ENCODE measurements at regions not wholly inside any gene's neighbourhood (a gene's known extent, or its start where the extent isn't known, plus 50 kb on each side); places are given as distances from the start of the nearest gene placed in this dataset.
"Not testable (repeated sequence)": the region's sequence is repeated elsewhere in the genome, so short reads cannot be mapped to it uniquely, and the experiment has no call there.

GRCh38 chr5:143525176-143525575 lies 121.7 kb upstream of the NR3C1 start:
- Histone ChIP-seq H3K9ac (ENCODE audit: low read depth, low read length) (no peak overlapping the region), H3K4me1 (ENCODE audit: control insufficient read depth, insufficient read depth, low read length) (no peaks in the 10 kb centered on the region), H3K36me3 (ENCODE audit: control insufficient read depth, insufficient read depth, low read length) (no peaks in the 10 kb centered on the region), H3K9me3 (ENCODE audit: control insufficient read depth, insufficient read depth, low read length) (no peaks in the 10 kb centered on the region), H3K4me3 (ENCODE audit: low read depth, low read length) (no peak overlapping the region), H3K27me3 (ENCODE audit: control insufficient read depth, insufficient read depth, low read length) (no peaks in the 10 kb centered on the region)

GRCh38 chr5:143524338-143524945 lies 121.0 kb upstream of the NR3C1 start:
- Histone ChIP-seq H3K4me1 (ENCODE audit: control insufficient read depth, insufficient read depth, low read length) (no peaks in the 10 kb centered on the region), H3K9me3 (ENCODE audit: control insufficient read depth, insufficient read depth, low read length) (no peaks in the 10 kb centered on the region), H3K27me3 (ENCODE audit: control insufficient read depth, insufficient read depth, low read length) (no peaks in the 10 kb centered on the region), H3K9ac (ENCODE audit: low read depth, low read length) (no peak overlapping the region), H3K4me3 (ENCODE audit: low read depth, low read length) (no peak overlapping the region), H3K36me3 (ENCODE audit: control insufficient read depth, insufficient read depth, low read length) (no peaks in the 10 kb centered on the region)

GRCh38 chr5:143521846-143522400 lies 118.4 kb upstream of the NR3C1 start:
- Histone ChIP-seq H3K27me3 (ENCODE audit: control insufficient read depth, insufficient read depth, low read length) (no peaks in the 10 kb centered on the region), H3K4me3 (ENCODE audit: low read depth, low read length) (no peak overlapping the region), H3K9me3 (ENCODE audit: control insufficient read depth, insufficient read depth, low read length) (no peaks in the 10 kb centered on the region), H3K36me3 (ENCODE audit: control insufficient read depth, insufficient read depth, low read length) (no peaks in the 10 kb centered on the region), H3K4me1 (ENCODE audit: control insufficient read depth, insufficient read depth, low read length) (no peaks in the 10 kb centered on the region), H3K9ac (ENCODE audit: low read depth, low read length) (no peak overlapping the region)

GRCh38 chr5:143521141-143521540 lies 117.7 kb upstream of the NR3C1 start:
- Histone ChIP-seq H3K27me3 (ENCODE audit: control insufficient read depth, insufficient read depth, low read length) (no peaks in the 10 kb centered on the region), H3K4me3 (ENCODE audit: low read depth, low read length) (no peak overlapping the region), H3K9me3 (ENCODE audit: control insufficient read depth, insufficient read depth, low read length) (no peaks in the 10 kb centered on the region), H3K36me3 (ENCODE audit: control insufficient read depth, insufficient read depth, low read length) (no peaks in the 10 kb centered on the region), H3K9ac (ENCODE audit: low read depth, low read length) (no peak overlapping the region), H3K4me1 (ENCODE audit: control insufficient read depth, insufficient read depth, low read length) (no peaks in the 10 kb centered on the region)

GRCh38 chr5:143519215-143519614 lies 115.7 kb upstream of the NR3C1 start:
- not testable (repeated sequence) for H3K9me3 ChIP-seq (ENCODE audit: control insufficient read depth, insufficient read depth, low read length); H3K9ac ChIP-seq (ENCODE audit: low read depth, low read length); H3K4me3 ChIP-seq (ENCODE audit: low read depth, low read length); H3K4me1 ChIP-seq (ENCODE audit: control insufficient read depth, insufficient read depth, low read length); H3K27me3 ChIP-seq (ENCODE audit: control insufficient read depth, insufficient read depth, low read length); H3K36me3 ChIP-seq (ENCODE audit: control insufficient read depth, insufficient read depth, low read length)

- not testable (repeated sequence) for H3K27me3 ChIP-seq (ENCODE audit: control insufficient read depth, insufficient read depth, low read length); H3K4me3 ChIP-seq (ENCODE audit: low read depth, low read length); H3K36me3 ChIP-seq (ENCODE audit: control insufficient read depth, insufficient read depth, low read length); H3K9ac ChIP-seq (ENCODE audit: low read depth, low read length); H3K4me1 ChIP-seq (ENCODE audit: control insufficient read depth, insufficient read depth, low read length); H3K9me3 ChIP-seq (ENCODE audit: control insufficient read depth, insufficient read depth, low read length)
Measured at GRCh38 chr5:143517824-143518223, 114.3 kb upstream of the NR3C1 start.

- no peaks in the 10 kb centered on the region for H3K36me3 ChIP-seq (ENCODE audit: control insufficient read depth, insufficient read depth, low read length)
- no peak overlapping the region for H3K4me3 ChIP-seq (ENCODE audit: low read depth, low read length)
- no peaks in the 10 kb centered on the region for H3K4me1 ChIP-seq (ENCODE audit: control insufficient read depth, insufficient read depth, low read length)
- H3K27me3 ChIP-seq (ENCODE audit: control insufficient read depth, insufficient read depth, low read length), result no peaks in the 10 kb centered on the region
- H3K9me3 ChIP-seq (ENCODE audit: control insufficient read depth, insufficient read depth, low read length), result no peaks in the 10 kb centered on the region
- H3K9ac ChIP-seq (ENCODE audit: low read depth, low read length), result no peak overlapping the region
Measured at GRCh38 chr5:143516249-143516648, 112.8 kb upstream of the NR3C1 start.

GRCh38 chr5:143515829-143516228 lies 112.3 kb upstream of the NR3C1 start:
- H3K27me3 ChIP-seq (ENCODE audit: control insufficient read depth, insufficient read depth, low read length), result no peaks in the 10 kb centered on the region
- no peaks in the 10 kb centered on the region for H3K36me3 ChIP-seq (ENCODE audit: control insufficient read depth, insufficient read depth, low read length)
- no peak overlapping the region for H3K9ac ChIP-seq (ENCODE audit: low read depth, low read length)
- no peaks in the 10 kb centered on the region for H3K4me1 ChIP-seq (ENCODE audit: control insufficient read depth, insufficient read depth, low read length)
- no peak overlapping the region for H3K4me3 ChIP-seq (ENCODE audit: low read depth, low read length)
- no peaks in the 10 kb centered on the region for H3K9me3 ChIP-seq (ENCODE audit: control insufficient read depth, insufficient read depth, low read length)

GRCh38 chr5:143514616-143515335 lies 111.3 kb upstream of the NR3C1 start:
- no peaks in the 10 kb centered on the region for H3K9me3 ChIP-seq (ENCODE audit: control insufficient read depth, insufficient read depth, low read length)
- no peaks in the 10 kb centered on the region for H3K4me1 ChIP-seq (ENCODE audit: control insufficient read depth, insufficient read depth, low read length)
- H3K4me3 ChIP-seq (ENCODE audit: low read depth, low read length), result no peak overlapping the region
- H3K9ac ChIP-seq (ENCODE audit: low read depth, low read length), result no peak overlapping the region
- no peaks in the 10 kb centered on the region for H3K36me3 ChIP-seq (ENCODE audit: control insufficient read depth, insufficient read depth, low read length)
- H3K27me3 ChIP-seq (ENCODE audit: control insufficient read depth, insufficient read depth, low read length), result no peaks in the 10 kb centered on the region

- H3K9ac ChIP-seq (ENCODE audit: low read depth, low read length), result no peak overlapping the region
- no peaks in the 10 kb centered on the region for H3K27me3 ChIP-seq (ENCODE audit: control insufficient read depth, insufficient read depth, low read length)
- H3K4me3 ChIP-seq (ENCODE audit: low read depth, low read length), result no peak overlapping the region
- H3K4me1 ChIP-seq (ENCODE audit: control insufficient read depth, insufficient read depth, low read length), result no peaks in the 10 kb centered on the region
- H3K9me3 ChIP-seq (ENCODE audit: control insufficient read depth, insufficient read depth, low read length), result no peaks in the 10 kb centered on the region
- H3K36me3 ChIP-seq (ENCODE audit: control insufficient read depth, insufficient read depth, low read length), result no peaks in the 10 kb centered on the region
Measured at GRCh38 chr5:143513720-143514119, 110.2 kb upstream of the NR3C1 start.

GRCh38 chr5:143511736-143512135 lies 108.2 kb upstream of the NR3C1 start:
- Histone ChIP-seq H3K9me3 (ENCODE audit: control insufficient read depth, insufficient read depth, low read length) (no peaks in the 10 kb centered on the region), H3K4me1 (ENCODE audit: control insufficient read depth, insufficient read depth, low read length) (no peaks in the 10 kb centered on the region), H3K9ac (ENCODE audit: low read depth, low read length) (no peak overlapping the region), H3K4me3 (ENCODE audit: low read depth, low read length) (no peak overlapping the region), H3K36me3 (ENCODE audit: control insufficient read depth, insufficient read depth, low read length) (no peaks in the 10 kb centered on the region), H3K27me3 (ENCODE audit: control insufficient read depth, insufficient read depth, low read length) (no peaks in the 10 kb centered on the region)

- no peaks in the 10 kb centered on the region for H3K36me3 ChIP-seq (ENCODE audit: control insufficient read depth, insufficient read depth, low read length)
- no peak overlapping the region for H3K4me3 ChIP-seq (ENCODE audit: low read depth, low read length)
- no peaks in the 10 kb centered on the region for H3K27me3 ChIP-seq (ENCODE audit: control insufficient read depth, insufficient read depth, low read length)
- H3K9me3 ChIP-seq (ENCODE audit: control insufficient read depth, insufficient read depth, low read length), result no peaks in the 10 kb centered on the region
- no peak overlapping the region for H3K9ac ChIP-seq (ENCODE audit: low read depth, low read length)
- no peaks in the 10 kb centered on the region for H3K4me1 ChIP-seq (ENCODE audit: control insufficient read depth, insufficient read depth, low read length)
Measured at GRCh38 chr5:143509758-143510221, 106.3 kb upstream of the NR3C1 start.
